ENCODE measurements at regions not wholly inside any gene's neighbourhood (a gene's known extent, or its start where the extent isn't known, plus 50 kb on each side); places are given as distances from the start of the nearest gene placed in this dataset.

DNA sequence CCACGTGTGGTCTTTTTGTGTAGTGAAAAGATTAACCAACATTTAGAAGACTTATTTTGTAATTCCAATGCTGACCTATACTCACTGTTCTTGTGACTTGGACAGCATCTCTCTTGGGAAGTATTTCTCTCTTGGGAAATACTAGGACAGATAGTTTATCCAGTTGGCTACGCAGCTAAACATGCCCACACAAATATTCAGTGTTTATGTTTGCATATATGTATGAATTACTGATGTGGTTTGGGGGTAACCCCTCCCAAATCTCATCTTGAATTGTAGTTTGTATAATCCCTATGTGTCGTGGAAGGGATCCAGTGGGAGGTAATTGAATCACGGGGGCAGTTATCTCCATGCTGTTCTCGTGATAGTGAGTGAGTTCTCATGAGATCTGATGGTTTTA, 2062.3 kb upstream of the CELF4 start:
- TF ChIP-seq, protein P1, sequence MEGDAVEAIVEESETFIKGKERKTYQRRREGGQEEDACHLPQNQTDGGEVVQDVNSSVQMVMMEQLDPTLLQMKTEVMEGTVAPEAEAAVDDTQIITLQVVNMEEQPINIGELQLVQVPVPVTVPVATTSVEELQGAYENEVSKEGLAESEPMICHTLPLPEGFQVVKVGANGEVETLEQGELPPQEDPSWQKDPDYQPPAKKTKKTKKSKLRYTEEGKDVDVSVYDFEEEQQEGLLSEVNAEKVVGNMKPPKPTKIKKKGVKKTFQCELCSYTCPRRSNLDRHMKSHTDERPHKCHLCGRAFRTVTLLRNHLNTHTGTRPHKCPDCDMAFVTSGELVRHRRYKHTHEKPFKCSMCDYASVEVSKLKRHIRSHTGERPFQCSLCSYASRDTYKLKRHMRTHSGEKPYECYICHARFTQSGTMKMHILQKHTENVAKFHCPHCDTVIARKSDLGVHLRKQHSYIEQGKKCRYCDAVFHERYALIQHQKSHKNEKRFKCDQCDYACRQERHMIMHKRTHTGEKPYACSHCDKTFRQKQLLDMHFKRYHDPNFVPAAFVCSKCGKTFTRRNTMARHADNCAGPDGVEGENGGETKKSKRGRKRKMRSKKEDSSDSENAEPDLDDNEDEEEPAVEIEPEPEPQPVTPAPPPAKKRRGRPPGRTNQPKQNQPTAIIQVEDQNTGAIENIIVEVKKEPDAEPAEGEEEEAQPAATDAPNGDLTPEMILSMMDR (conservative IDR thresholded peaks at IDR 0.05 in 1 of 2, IDR thresholded peaks at IDR 0.05 in 1 of 2; ENCODE audit: extremely low read depth in 1 of 2, insufficient read depth in 1 of 2, low read depth in 1 of 2, low read length in 2 of 2), result no peak
- TF ChIP-seq EZH2 (IDR thresholded peaks at IDR 0.05; ENCODE audit: borderline replicate concordance, low read length), result no peak
